NK-92 treated with Interleukin-12 subunit alpha and Interleukin-12 subunit beta, amount 100 ng/mL, for 24 hours (cell line): ENCODE measurements at regions not wholly inside any gene's neighbourhood (a gene's known extent, or its start where the extent isn't known, plus 50 kb on each side); places are given as distances from the start of the nearest gene placed in this dataset.
"Not testable (repeated sequence)": the region's sequence is repeated elsewhere in the genome, so short reads cannot be mapped to it uniquely, and the experiment has no call there.

Source experiments
- DNase-seq: peaks from one replicate; lab custom pipeline; 2025; lab: John Stamatoyannopoulos, UW

- DNase-seq: no peak
These were observed 118.2 kb upstream of the C7orf33 start for GRCh38 chr7:148472406-148472805.

GRCh38 chr7:148473703-148474480, 116.7 kb upstream of the C7orf33 start:
- DNase-seq: no peak

- no peak for DNase-seq
These were observed 116.0 kb upstream of the C7orf33 start for GRCh38 chr7:148474481-148475025.

GRCh38 chr7:148478551-148478950, 112.0 kb upstream of the C7orf33 start:
- no peak for DNase-seq

- no peak for DNase-seq
These were observed 110.0 kb upstream of the C7orf33 start for GRCh38 chr7:148480479-148481146.

- no peak for DNase-seq
These were observed 109.4 kb upstream of the C7orf33 start for GRCh38 chr7:148481147-148481526.

GRCh38 chr7:148481971-148482626, 108.5 kb upstream of the C7orf33 start:
- DNase-seq: no peak

- DNase-seq: no peak
These were observed 106.9 kb upstream of the C7orf33 start for GRCh38 chr7:148483515-148484308.

- DNase-seq: no peak
These were observed 106.1 kb upstream of the C7orf33 start for GRCh38 chr7:148484486-148484885.

- no peak for DNase-seq
These were observed 104.9 kb upstream of the C7orf33 start for GRCh38 chr7:148485618-148486017.

GRCh38 chr7:148486937-148487336, 103.6 kb upstream of the C7orf33 start:
- DNase-seq: no peak

GRCh38 chr7:148487912-148488311, 102.7 kb upstream of the C7orf33 start:
- DNase-seq: no peak

GRCh38 chr7:148489678-148490077, 100.9 kb upstream of the C7orf33 start:
- DNase-seq: no peak

GRCh38 chr7:148492157-148492860, 98.3 kb upstream of the C7orf33 start:
- no peak for DNase-seq

- no peak for DNase-seq
These were observed 95.0 kb upstream of the C7orf33 start for GRCh38 chr7:148495605-148496004.

GRCh38 chr7:148500978-148501377, 89.6 kb upstream of the C7orf33 start:
- no peak for DNase-seq

- DNase-seq: no peak
These were observed 86.6 kb upstream of the C7orf33 start for GRCh38 chr7:148503900-148504487.

GRCh38 chr7:148505645-148506375, 84.8 kb upstream of the C7orf33 start:
- no peak for DNase-seq

- DNase-seq: not testable (repeated sequence)
These were observed 83.4 kb upstream of the C7orf33 start for GRCh38 chr7:148507064-148507573.

- no peak for DNase-seq
These were observed 82.8 kb upstream of the C7orf33 start for GRCh38 chr7:148507787-148508186.
